Left renal pelvis (tissue), 4 donors: ENCODE measurements at regions not wholly inside any gene's neighbourhood (a gene's known extent, or its start where the extent isn't known, plus 50 kb on each side); places are given as distances from the start of the nearest gene placed in this dataset.
"Not testable (repeated sequence)": the region's sequence is repeated elsewhere in the genome, so short reads cannot be mapped to it uniquely, and the experiment has no call there.

Experiments used
- DNase-seq, 4 donors: peaks; one replicate each; pipeline ENCODE4 v3.0.0-alpha.2; 2013; ENCODE audit warnings: low read depth in 4 of 4, low spot score in 3 of 4

- DNase-seq: no peak
Measured at GRCh38 chr4:54861201-54861600, 203.4 kb downstream of the KIT start.

- no peak for DNase-seq
Measured at GRCh38 chr4:54855191-54855854, 197.6 kb downstream of the KIT start.

- no peak for DNase-seq
Measured at GRCh38 chr4:54852602-54853001, 194.8 kb downstream of the KIT start.

GRCh38 chr4:54852054-54852453 lies 194.3 kb downstream of the KIT start:
- DNase-seq: no peak

GRCh38 chr4:54844911-54845310 lies 187.2 kb downstream of the KIT start:
- no peak for DNase-seq

- DNase-seq: no peak
Measured at GRCh38 chr4:54843946-54844345, 186.2 kb downstream of the KIT start.

- DNase-seq: no peak
Measured at GRCh38 chr4:54843106-54843505, 185.3 kb downstream of the KIT start.

GRCh38 chr4:54842656-54843055 lies 184.9 kb downstream of the KIT start:
- DNase-seq: no peak

GRCh38 chr4:54842226-54842625 lies 184.5 kb downstream of the KIT start:
- DNase-seq: no peak

GRCh38 chr4:54840992-54841768 lies 183.4 kb downstream of the KIT start:
- no peak for DNase-seq

- DNase-seq: no peak
Measured at GRCh38 chr4:54840430-54840829, 182.7 kb downstream of the KIT start.

- no peak for DNase-seq
Measured at GRCh38 chr4:54838301-54838700, 180.5 kb downstream of the KIT start.

- DNase-seq: no peak
Measured at GRCh38 chr4:54837576-54838140, 179.9 kb downstream of the KIT start.

GRCh38 chr4:54828361-54828760 lies 170.6 kb downstream of the KIT start:
- DNase-seq: not testable (repeated sequence)

- DNase-seq: peak in 1 of 4 donors; percentile 14
Measured at GRCh38 chr4:54823616-54824015, 165.9 kb downstream of the KIT start.

GRCh38 chr4:54819034-54819433 lies 161.3 kb downstream of the KIT start:
- no peak for DNase-seq

- no peak for DNase-seq
Measured at GRCh38 chr4:54818481-54818880, 160.7 kb downstream of the KIT start.

GRCh38 chr4:54813674-54814073 lies 155.9 kb downstream of the KIT start:
- DNase-seq: no peak

GRCh38 chr4:54806351-54806750 lies 148.6 kb downstream of the KIT start:
- no peak for DNase-seq

GRCh38 chr4:54802336-54802735 lies 144.6 kb downstream of the KIT start:
- no peak for DNase-seq

GRCh38 chr4:54800831-54801530 lies 143.2 kb downstream of the KIT start:
- DNase-seq: no peak
